ENCODE measurements at regions not wholly inside any gene's neighbourhood (a gene's known extent, or its start where the extent isn't known, plus 50 kb on each side); places are given as distances from the start of the nearest gene placed in this dataset.

DNA sequence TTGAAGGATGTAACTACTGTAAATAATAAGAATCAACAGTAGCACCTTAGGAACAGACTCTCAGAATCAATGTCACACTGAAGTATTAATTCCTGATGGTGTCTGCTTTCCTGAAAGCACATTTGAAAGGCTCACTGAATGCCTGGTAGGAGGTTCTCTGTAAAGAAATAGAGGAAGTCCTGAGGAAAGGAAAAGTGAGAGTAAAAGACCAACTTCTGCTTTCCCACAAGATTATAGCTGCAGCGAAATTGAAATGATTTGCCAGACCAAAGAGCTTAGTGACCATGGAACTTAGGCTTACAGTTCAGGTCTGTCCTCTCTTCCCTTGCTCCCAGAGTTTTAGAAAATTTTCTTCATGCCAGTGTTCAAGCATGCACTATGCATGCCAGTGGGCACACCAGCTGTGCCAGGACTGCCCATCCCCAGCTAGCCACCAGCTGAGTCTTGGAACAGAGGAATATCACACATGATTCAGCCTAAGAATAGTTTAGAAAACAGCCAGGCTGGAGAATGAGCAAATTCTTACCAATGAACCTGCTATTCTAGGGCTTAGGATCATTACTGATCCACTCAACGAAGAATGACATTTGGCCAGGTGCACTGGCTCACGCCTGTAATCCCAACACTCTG is 123.2 kb downstream of the HERPUD2 start:
- TF ChIP-seq POLR2A (IDR thresholded peaks at IDR 0.05; ENCODE audit: low read depth, low read length) (no peak), TAF1 (IDR thresholded peaks at IDR 0.05; ENCODE audit: borderline replicate concordance, low read depth, low read length) (no peak)
